HG02970 (cell line): ENCODE measurements at regions not wholly inside any gene's neighbourhood (a gene's known extent, or its start where the extent isn't known, plus 50 kb on each side); places are given as distances from the start of the nearest gene placed in this dataset.
"Not testable (repeated sequence)": the region's sequence is repeated elsewhere in the genome, so short reads cannot be mapped to it uniquely, and the experiment has no call there.

Experiments used
- ATAC-seq: cut with Tn5 transposase; IDR thresholded peaks from one replicate; pipeline ENCODE4 v1.9.1; 2021; ENCODE audit warnings: mild to moderate bottlenecking, moderate library complexity, moderate number of reproducible peaks; ENCODE audit not compliant: unreplicated experiment, low FRiP score

DNA sequence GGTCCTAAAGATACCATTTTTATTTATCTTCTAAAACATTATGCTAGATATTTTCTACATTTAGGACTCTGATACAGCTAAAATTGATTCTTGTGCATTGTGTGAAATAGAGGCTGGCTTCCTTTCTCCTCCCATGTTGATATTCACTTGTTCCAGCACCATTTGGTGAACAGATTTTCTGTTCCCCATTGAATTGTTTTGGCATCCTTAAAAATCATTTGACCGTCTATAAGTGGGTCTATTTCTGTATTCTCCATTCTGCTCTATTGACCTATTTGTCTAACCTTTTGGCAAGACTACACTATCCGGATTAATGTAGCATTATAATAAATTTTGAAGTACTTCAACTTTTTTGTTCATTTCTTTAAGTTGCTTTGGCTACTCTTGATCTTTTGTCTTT lies 2689.2 kb downstream of the PCDH9 start:
- ATAC-seq = no peak

DNA sequence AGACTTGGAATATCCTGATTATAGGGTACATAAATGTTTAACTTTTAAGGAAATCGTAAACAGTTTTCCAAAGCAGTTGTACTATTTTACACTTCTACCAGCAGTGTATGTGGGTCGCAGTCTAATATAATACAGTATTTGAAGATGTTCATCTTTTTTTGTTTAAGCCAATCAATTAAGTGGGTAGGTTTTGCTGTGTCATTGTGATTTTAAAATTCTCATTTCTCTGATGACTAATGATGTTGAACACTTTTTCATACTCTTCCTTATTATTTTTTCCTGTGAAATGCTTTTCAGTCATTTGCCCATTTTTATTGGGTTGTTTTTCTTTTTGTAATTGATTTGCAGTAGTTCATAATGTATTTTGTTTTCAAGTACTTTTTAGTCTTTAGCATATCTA lies 2689.7 kb downstream of the PCDH9 start:
- ATAC-seq = no peak

DNA sequence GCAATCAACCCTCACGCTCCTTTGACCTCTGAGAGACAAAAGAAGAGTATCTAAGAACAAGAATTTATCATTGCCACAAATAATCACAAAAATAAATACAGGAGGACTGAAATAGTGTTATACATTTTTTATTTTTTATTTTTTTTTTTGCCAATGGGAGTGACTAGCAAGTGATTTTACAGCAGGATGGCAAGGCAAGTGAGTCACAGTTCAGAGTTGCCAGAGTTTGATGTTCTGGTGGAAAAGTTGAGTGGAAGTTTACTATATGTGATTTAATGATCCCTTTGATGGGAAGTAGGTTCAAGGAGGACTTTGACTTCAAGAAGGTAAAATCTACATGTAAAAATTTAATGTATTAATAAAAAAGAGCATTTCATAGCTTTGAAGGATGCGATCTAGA lies 2691.4 kb downstream of the PCDH9 start:
- no peak for ATAC-seq

DNA sequence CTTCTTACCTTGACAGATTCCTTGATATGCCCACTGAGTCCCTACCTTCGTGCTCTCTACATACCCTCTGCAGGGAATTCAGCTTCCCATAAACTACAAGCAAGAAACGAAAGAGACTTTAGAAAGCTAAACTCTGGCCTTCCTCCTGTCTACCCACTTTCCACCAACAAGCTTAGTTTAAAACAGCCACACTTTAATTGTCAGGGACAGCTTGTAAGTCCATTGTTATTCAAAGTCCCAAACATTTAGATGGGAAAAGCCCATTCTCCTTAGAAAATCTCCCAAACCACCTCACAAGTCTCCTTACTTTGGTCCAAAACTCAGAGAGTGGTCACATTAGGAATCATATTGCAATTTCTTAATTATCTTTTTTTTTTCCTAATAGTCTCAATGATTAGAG lies 2695.8 kb downstream of the PCDH9 start:
- no peak for ATAC-seq

DNA sequence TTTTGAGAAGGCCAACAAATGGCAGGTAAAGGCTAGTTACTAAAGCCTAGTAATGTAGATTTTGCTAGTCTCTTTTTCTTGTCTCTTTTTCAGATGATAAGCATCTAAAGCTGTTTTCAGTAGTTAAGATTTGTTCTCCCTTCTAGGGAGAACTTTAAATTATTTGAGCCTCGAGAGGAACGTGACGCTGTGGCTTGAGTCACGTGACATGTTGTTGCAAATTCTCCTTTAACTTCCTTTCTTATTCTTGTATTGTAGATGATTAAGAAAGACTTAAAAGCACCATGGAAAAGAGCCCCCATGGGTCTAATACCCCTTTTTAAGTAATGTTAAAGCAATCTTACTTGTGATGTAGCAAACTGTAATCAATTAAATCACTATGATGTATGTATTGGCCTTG lies 2698.7 kb downstream of the PCDH9 start:
- ATAC-seq = no peak

DNA sequence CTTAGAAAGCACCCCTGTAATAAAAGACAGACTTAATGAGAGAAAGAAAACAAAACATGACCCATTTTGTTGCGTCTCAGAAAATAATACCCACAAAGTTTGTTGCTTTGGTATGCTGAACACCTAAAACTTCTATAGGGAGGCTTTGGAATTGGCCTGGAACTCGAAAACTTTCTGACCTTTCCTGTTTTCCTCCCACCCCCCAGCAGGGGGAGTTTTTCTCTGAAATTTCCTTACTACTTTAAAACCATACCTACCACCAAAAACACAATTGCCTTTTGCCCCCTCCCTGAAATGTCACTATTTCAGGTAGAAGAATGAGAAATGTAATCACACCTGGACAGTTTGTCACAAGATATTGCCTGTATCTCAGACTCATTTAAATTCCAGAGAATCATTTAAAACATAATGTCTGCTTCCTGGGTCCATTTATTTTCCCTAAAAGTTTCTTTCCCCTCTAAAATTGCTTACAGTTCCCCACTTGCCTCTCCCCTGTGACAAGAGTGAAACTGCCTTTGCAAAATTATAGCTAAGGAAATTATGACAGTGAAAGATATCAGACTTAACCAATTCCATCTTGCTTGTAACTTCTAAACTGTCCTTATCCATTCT lies 2700.2 kb downstream of the PCDH9 start:
- peak; percentile 72 for ATAC-seq

DNA sequence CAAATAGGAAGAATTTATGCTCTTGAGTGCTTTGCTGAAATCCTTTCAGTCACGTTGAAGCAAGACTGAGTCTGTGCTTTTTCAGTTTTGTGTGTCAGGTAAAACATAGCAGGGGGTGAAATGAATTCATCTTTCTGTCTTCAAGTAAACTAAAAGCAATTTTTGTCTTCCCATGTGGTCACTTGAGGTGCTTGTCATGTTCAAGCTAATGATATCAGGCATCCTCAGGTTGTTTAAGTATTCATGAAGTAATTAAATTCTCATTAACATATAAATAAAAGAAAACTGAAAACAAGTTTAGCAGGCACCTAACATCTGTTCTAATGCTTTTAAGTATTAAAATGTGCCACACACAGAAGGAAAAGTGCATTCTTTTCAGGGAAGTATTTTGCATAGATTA lies 2701.3 kb downstream of the PCDH9 start:
- no peak for ATAC-seq

DNA sequence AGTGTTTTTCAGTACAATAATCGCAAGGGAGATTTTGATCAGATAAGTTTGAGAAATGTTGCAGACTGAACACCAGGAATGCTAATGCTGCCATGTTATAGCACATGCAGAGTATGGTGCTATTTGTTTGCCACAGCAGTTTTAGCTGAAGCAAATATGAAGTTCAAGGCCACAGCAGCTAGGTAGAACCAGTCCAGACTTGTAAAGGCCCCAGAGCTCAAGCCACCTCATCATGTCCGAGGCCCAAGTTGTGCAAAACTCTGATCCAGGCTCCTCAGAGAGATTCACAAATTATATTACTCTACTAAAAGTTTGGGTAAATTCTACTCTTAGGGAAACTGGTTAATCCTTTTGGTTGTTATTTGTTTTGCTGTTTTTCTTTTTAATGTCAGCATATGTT lies 2702.6 kb downstream of the PCDH9 start:
- no peak for ATAC-seq

DNA sequence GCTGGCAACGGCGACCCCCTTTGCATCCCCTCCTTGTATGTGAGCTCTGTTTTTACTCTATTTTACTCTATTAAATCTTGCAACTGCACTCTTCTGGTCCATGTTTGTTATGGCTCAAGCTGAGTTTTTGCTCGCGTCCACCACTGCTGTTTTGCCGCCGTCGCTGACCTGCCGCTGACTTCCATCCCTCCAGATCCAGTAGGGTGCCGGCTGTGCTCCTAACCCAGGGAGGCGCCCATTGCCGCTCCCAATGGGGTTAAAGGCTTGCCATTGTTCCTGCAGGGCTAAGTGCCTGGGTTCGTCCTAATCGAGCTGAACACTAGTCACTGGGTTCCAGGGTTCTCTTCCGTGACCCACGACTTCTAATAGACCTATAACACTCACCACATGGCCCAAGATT lies 2704.4 kb downstream of the PCDH9 start:
- ATAC-seq = no peak

DNA sequence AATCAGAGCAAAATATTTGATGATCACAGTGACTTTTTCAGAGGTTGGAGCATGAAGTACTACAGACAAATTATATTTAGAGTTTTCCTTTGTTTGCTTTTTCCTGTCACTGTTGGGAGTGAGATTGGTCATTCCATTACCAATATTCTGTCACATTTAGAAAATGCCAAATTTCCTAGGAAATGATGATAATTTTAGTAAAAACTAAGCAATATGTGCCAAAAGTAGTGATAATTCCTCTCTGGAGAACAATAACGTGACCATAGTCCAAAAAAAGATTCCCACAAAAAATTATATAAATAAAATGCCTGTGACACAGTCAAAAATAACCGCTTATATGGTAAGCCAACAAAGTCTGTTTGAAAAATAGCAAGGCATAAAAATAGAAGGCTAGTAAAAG lies 2719.4 kb downstream of the PCDH9 start:
- ATAC-seq = no peak

DNA sequence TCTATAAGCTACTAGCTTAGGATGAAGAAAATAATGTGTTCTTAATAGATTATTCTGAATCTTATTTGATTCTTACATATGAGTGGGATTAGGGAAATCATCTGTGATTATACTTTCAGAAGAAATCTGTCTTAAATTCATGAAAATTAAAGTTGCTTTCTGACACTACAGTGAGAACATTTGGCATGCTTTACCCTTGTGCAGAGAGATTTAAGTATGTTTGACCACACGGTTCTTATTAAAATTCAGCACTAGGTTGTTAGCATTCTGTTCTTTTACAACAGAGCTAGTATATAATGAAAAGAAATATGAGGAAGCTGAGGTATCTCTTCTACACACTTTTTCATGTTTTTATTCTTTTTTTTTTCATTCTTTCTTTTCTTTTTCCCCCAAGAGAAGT lies 2723.9 kb downstream of the PCDH9 start:
- ATAC-seq = no peak

DNA sequence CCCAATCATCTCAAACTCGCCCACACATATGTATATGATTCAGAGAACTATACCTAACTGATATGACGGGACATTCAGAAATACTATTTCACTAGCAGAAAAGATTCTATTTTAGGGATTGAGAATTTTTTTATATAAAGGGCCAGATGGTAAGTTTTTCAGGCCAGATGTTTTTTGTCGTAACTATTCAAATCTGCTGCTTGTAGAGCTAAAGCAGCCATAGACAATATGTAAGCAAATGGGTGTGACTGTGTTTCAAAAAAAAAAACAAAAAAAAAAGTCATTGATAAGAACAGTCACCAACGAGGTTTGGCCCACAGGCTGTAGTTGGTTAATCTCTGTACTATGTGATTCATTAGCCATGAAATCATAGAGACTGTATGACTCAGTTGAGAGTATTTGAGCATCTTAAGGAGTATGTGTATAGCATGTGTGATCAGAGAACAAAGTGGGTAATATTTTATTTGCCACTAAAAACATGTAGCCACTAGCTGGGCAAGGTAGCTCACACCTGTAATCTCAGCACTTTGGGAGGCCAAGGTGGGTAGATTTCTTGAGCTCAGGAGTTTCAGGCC lies 2724.7 kb downstream of the PCDH9 start:
- no peak for ATAC-seq

DNA sequence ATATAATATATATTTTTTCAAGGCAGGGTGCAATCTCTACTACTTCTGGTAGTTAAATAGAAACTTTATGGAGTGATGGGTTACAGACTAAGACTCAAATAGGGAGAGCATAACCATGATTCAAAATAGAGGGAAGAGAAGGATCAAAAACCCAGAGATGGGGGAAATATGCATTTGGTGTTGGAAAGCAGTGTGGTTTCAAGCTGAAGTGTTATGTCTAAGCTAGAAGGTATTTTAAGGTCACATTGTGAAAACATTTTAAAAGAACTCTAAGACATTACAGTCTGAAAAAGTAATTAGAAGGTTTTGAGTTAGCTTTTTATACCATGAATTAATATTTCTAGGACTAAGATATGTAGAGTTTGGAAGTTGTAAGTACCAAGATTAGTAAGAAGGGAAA lies 2741.4 kb downstream of the PCDH9 start:
- no peak for ATAC-seq

DNA sequence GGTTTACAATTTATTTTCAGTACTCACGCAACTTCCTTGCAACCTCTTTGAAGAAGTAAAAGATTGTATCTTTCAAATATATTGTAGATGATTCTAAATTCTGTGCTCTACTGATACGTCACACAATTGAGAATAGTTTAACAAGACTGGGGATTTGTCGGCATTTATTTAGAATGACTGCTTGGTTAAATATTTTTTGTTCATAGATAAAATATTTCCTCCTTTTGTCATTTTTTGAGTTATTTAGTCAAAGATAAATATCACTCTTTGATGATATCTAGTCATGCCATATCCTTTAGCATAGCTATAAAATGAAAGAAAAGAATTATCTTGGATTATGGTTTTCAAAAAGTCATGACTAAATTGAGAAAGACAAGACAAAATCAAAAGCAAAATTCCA lies 2747.8 kb downstream of the PCDH9 start:
- ATAC-seq = no peak

DNA sequence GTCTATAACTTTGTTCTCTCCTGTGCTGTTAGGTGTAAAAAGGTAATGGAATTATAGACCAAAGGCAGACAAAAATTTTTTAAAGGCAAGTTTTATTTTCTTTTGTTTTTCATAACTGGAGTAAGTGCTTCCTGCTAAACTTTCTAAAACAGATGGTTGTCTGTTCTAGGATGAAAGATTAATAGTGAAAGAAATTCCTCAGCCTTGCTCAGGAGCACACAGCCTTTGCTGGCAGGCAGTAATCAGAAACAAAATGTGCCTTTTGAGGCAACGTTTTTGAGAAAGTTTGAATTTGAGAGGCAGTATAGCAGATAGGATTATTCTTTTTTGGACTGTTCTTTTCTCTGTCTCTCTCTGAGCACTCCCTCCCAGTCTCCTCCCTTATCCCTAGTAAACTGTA lies 2749.5 kb downstream of the PCDH9 start:
- ATAC-seq = no peak

DNA sequence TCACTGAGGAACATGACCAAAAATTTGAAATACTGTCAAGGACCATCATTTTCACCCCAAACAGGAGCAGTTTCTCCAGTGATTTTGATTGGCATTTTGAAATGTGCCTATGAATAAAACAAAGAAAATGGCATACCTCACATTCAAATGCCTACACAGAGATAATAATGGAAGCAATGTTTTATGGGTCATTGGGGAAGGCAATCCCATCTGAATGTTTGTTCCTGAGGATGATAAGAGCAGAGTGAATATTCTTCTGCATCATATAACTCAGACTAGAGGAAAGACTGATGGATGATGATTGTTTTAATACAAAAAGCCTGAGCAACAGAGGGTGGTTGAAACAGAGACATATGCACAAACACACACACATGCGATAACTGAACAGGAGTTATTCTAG lies 2749.9 kb downstream of the PCDH9 start:
- ATAC-seq = no peak

DNA sequence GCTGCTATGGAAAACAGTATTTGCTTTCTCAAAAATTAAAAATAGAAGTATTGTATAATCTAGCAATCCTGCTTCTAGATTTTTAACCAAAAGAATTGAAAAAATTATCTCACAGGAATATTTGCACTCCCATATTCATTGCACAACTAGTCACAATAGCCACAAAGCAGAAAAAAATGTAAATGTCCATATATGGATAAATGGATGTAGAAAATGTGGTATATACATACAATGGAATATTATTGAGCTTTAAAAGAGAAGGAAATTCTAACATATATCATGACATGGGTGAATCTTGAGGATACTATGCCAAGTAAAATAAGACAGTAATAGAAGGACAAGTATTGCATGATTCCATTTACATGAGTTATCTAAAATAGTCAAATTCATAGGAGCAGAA lies 2753.0 kb downstream of the PCDH9 start:
- no peak for ATAC-seq

DNA sequence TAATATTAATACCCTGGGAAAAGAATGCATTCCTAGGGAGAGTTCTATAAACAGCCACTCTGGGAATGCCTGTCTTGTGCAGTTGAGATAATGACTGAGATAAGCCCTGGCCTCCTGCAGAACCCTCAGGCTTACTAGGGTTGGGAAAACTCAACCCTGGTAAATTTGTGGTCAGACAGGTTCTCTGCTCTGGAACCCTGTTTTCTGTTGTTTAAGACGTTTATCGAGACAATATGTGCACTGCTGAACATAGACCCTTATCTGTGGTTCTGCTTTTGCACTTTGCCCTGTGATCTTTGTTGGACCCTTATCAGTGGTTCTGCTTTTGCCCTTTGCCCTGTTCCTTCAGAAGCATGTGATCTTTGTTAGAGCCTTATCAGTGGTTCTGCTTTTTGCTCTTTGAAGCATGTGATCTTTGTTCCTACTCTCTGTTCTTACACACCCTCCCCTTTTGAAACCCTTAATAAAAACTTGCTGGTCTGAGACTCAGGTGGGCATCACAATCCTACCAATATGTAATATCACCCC lies 2754.0 kb downstream of the PCDH9 start:
- not testable (repeated sequence) for ATAC-seq

DNA sequence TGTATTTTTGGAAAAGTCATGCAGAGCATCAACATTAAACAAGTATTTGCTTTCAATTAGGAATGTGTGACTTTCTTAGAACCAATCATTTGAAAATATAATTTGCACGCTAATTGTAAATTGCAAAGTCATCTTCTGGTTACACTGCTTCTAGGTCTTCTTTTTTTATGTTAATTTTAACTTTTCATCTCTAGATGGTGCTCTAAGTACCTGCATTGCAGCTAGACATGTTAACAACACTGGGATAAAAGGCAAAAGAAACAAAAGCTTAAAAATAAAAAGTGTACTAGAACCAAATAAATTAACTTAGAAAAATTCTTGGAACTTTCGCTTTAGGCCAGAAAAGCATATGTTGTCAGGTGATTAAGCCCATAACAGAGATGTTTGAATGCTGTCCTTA lies 2758.2 kb downstream of the PCDH9 start:
- ATAC-seq = no peak

DNA sequence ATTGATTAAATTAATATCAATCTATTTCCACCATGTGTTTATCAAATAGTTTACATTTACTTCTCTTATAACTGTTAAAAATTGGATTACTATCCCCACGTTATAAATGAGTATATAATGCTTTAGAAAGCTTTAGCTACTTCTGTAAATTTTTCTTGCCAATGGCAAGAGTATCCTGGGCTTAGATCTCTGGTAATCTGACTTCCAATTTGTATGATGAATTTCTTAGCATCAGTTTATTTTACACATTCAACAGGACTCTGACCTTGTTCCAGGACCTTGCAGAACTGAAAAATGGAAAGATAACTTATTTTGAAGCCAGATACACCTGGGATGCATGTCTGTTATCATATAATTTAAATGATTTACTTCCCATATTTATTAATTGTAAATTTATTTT lies 2759.4 kb downstream of the PCDH9 start:
- ATAC-seq = no peak

DNA sequence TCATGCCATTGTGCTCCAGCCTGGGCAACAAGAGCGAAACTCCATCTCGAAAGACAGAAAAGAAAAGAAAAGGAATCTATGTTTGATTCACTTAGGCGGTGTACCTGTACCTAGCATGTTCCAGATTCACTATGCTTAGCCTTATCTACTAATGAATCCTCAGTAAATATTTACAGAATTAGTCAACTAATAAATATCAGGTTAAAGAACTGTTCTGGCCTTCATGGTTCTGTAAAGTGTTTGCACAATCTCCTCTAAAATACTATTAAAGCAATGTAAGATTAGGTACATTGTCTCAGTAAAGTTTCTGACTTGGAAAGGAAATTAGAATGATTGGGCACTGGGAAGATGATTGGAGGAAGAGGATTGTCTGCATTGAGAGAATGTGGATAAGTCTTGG lies 2770.4 kb downstream of the PCDH9 start:
- no peak for ATAC-seq

DNA sequence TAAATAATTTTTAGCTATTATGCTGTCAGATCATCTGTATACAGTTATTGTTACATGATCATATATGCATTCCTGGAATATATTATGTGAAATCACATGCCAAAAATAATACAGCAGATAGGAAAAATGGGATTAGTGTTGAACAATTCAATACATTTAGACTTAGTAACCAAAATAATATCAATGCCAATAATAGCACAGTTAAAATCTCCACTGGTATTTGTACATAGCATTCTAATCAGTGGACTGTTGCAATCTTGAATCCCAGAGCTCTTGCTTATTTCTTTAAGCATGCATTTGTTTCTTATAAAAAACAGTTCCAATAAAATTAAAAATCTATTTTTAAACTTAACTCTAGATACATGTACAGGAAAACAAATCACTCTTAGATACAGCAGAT lies 2772.2 kb downstream of the PCDH9 start:
- no peak for ATAC-seq

DNA sequence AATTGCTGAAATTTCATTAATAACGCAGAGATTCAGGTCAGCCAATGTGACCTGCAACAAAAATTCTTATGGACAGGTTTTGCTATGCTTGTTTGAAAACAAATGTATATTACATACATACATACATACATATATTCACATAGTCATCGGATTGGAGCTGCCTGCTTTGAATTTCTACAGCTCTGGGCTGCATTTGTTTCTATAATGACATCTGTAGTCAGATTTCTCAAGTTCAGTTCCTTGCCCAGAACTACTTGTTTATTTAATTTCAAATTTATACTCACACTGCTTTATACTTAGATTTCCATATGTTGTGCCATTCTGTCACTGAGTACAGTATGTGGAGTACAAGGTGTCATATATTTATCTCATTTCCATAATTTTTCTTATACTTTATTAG lies 2775.0 kb downstream of the PCDH9 start:
- ATAC-seq = no peak
